K562 (cell line): ENCODE measurements at regions not wholly inside any gene's neighbourhood (a gene's known extent, or its start where the extent isn't known, plus 50 kb on each side); places are given as distances from the start of the nearest gene placed in this dataset.

Experiments used
- CTCF ChIP-seq, 3 experiments: IDR thresholded peaks in 2 of 3; conservative IDR thresholded peaks in 1 of 3; 2 replicates each; pipeline ENCODE4 v1.5.1; 2011 to 2012; ENCODE audit warnings: low read length in 3 of 3, mild to moderate bottlenecking in 3 of 3, control low read depth in 2 of 3, improper control_type of control experiment in 1 of 3, inconsistent platforms in 1 of 3, low read depth in 1 of 3, mixed read lengths in 1 of 3, moderate library complexity in 1 of 3; ENCODE audit not compliant: insufficient read depth in 2 of 3
- HBP1 ChIP-seq: fragments of 450-650 bp; formaldehyde crosslinking; IDR thresholded peaks from 2 replicates; pipeline ENCODE4 v1.4.0; 2022; ENCODE audit warnings: missing genetic modification characterization
- MXI1 ChIP-seq: IDR thresholded peaks from 2 replicates; pipeline ENCODE4 v1.6.1; 2011; ENCODE audit warnings: low read depth, mild to moderate bottlenecking, improper control_type of control experiment, low read length
- ZNF507 ChIP-seq: conservative IDR thresholded peaks from 2 replicates; pipeline ENCODE4 v1.6.1; 2017; ENCODE audit warnings: missing genetic modification characterization, missing compliant biosample characterization
- ZNF609 ChIP-seq: sonication (generic); formaldehyde crosslinking; IDR thresholded peaks from 2 replicates; pipeline ENCODE4 v1.8.1; 2023; ENCODE audit warnings: missing genetic modification reagents, mild to moderate bottlenecking, borderline replicate concordance

GRCh38 chr3:72344236-72344635 lies 504.0 kb downstream of the SHQ1 start:
- TF ChIP-seq CTCF (IDR thresholded peaks at IDR 0.05 in 2 of 3, conservative IDR thresholded peaks at IDR 0.05 in 1 of 3; ENCODE audit: insufficient read depth in 2 of 3, low read depth in 1 of 3, low read length in 3 of 3) (no peak), ZNF507 (tag) (no peak), ZNF609 (CRISPR knock-in tag) (no peak), MXI1 (no peak), HBP1 (CRISPR knock-in tag) (no peak)
